OCI-LY7 (cell line): ENCODE measurements at regions not wholly inside any gene's neighbourhood (a gene's known extent, or its start where the extent isn't known, plus 50 kb on each side); places are given as distances from the start of the nearest gene placed in this dataset.

ENCODE experiments used
- BruUV-seq: library from RNA; stranded (reverse); fragments of 400-500 nt; replicated peaks from 2 replicates; lab custom pipeline; 2021; lab: Mats Ljungman, UMichigan
- CTCF ChIA-PET: fragments of 300-600 bp; sonication (Branson Sonifier 250); formaldehyde crosslinking; loops from one replicate; lab custom pipeline; 2022; ENCODE audit warnings: antibody characterized with exemption; ENCODE audit not compliant: unreplicated experiment; lab: Charles Lee
- POLR2A ChIA-PET: fragments of 300-600 bp; sonication (Branson Sonifier 250); formaldehyde crosslinking; loops from one replicate; lab custom pipeline; 2022; ENCODE audit warnings: antibody characterized with exemption; lab: Charles Lee
- DNase-seq: peaks from one replicate; pipeline ENCODE4 v3.0.0-alpha.2; 2015; ENCODE audit warnings: low spot score
- H2AFZ ChIP-seq: fragments of 200-600 bp; sonication (generic), shearing (Covaris generic); 2 replicates; pipeline ENCODE4 v1.6.1; 2014; ENCODE audit warnings: mild to moderate bottlenecking, antibody characterized with exemption, low read length, moderate library complexity
- H3K27ac ChIP-seq: fragments of 200-600 bp; sonication (generic); 2 replicates; pipeline ENCODE4 v1.5.1; 2014; ENCODE audit warnings: mixed run types, low read depth, mild to moderate bottlenecking, moderate library complexity, low read length, inconsistent platforms; ENCODE audit not compliant: poor library complexity, severe bottlenecking
- H3K36me3 ChIP-seq: fragments of 200-600 bp; sonication (generic); 2 replicates; pipeline ENCODE4 v1.6.1; 2014; ENCODE audit warnings: mild to moderate bottlenecking, antibody characterized with exemption, low read length, moderate library complexity, mixed read lengths; ENCODE audit not compliant: insufficient read depth
- H3K4me1 ChIP-seq: fragments of 200-600 bp; sonication (generic); 2 replicates; pipeline ENCODE4 v1.5.1; 2014; ENCODE audit warnings: mild to moderate bottlenecking, low read length; ENCODE audit not compliant: insufficient read depth, poor library complexity, severe bottlenecking
- H3K4me2 ChIP-seq: fragments of 200-600 bp; sonication (generic); 2 replicates; pipeline ENCODE4 v1.6.1; 2014; ENCODE audit warnings: mild to moderate bottlenecking, low read length
- H3K4me3 ChIP-seq: fragments of 200-600 bp; sonication (generic); 2 replicates; pipeline ENCODE4 v1.5.1; 2014; ENCODE audit warnings: mild to moderate bottlenecking, low read depth, low read length; ENCODE audit not compliant: poor library complexity, severe bottlenecking
- H3K79me2 ChIP-seq: fragments of 200-600 bp; sonication (generic); 2 replicates; pipeline ENCODE4 v1.6.1; 2016; ENCODE audit warnings: low read depth, mild to moderate bottlenecking, low read length, moderate library complexity, mixed read lengths; ENCODE audit not compliant: insufficient read depth
- H3K9me2 ChIP-seq: fragments of 200-600 bp; sonication (generic); 2 replicates; pipeline ENCODE4 v1.6.1; 2016; ENCODE audit warnings: mild to moderate bottlenecking, low read length, mixed read lengths; ENCODE audit not compliant: insufficient read depth
- H3K9me3 ChIP-seq: fragments of 200-600 bp; sonication (generic); 2 replicates; pipeline ENCODE4 v1.6.1; 2014; ENCODE audit warnings: mild to moderate bottlenecking, mixed run types, low read length, mixed read lengths
- H4K20me1 ChIP-seq: fragments of 200-600 bp; sonication (generic); 2 replicates; pipeline ENCODE4 v1.6.1; 2014; ENCODE audit warnings: mild to moderate bottlenecking, antibody characterized with exemption, low read length, moderate library complexity, mixed read lengths; ENCODE audit not compliant: insufficient read depth
- EZH2phosphoT487 ChIP-seq: fragments of 200-600 bp; sonication (generic); IDR thresholded peaks from 2 replicates; pipeline ENCODE4 v1.6.1; 2018; ENCODE audit warnings: low read depth, borderline replicate concordance, mild to moderate bottlenecking, mixed run types, antibody characterized with exemption, low read length, moderate library complexity, mixed read lengths
- intact Hi-C: fragments of 100-400 bp; cut with micrococcal nuclease; formaldehyde crosslinking; loops from one replicate; pipeline ENCODE4 v1.10.0; 2022; ENCODE audit not compliant: unreplicated experiment
- TF ChIP-seq, protein P1 (sequence below): fragments of 200-600 bp; sonication (generic); conservative IDR thresholded peaks from 2 replicates; pipeline ENCODE4 v1.5.1; 2014; ENCODE audit warnings: mild to moderate bottlenecking, antibody characterized with exemption, low read length, moderate library complexity, mixed read lengths

DNA sequence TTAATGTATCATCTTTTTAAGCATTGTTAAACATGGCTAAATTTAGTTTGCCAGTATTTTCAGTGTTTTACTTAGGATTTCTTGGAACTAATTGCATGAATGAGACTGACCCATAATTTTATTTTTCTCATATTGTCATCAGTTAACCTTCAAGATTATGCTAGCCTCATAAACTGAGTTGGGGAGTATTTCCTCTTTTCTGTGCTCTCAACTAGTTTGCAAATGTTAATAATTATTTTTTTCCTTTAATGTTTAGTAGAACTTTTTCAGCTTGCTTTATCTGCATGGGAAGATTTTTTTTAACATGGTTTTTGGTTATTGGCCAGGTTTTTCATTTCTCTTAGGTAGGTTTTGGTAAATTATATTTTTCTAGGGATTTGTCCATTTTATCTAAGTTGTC is 235.4 kb upstream of the SESN3 start:
- TF ChIP-seq, protein P1, sequence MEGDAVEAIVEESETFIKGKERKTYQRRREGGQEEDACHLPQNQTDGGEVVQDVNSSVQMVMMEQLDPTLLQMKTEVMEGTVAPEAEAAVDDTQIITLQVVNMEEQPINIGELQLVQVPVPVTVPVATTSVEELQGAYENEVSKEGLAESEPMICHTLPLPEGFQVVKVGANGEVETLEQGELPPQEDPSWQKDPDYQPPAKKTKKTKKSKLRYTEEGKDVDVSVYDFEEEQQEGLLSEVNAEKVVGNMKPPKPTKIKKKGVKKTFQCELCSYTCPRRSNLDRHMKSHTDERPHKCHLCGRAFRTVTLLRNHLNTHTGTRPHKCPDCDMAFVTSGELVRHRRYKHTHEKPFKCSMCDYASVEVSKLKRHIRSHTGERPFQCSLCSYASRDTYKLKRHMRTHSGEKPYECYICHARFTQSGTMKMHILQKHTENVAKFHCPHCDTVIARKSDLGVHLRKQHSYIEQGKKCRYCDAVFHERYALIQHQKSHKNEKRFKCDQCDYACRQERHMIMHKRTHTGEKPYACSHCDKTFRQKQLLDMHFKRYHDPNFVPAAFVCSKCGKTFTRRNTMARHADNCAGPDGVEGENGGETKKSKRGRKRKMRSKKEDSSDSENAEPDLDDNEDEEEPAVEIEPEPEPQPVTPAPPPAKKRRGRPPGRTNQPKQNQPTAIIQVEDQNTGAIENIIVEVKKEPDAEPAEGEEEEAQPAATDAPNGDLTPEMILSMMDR: no peak
- no peak for TF ChIP-seq EZH2phosphoT487
- BruUV-seq: no TSS peak
- H3K4me3 ChIP-seq: no peak overlapping the region
- H3K9me2 ChIP-seq: no peaks in the 10 kb centered on the region
- CTCF ChIA-PET: no interaction called here
- no peak for DNase-seq
- no peaks in the 10 kb centered on the region for H4K20me1 ChIP-seq
- H3K79me2 ChIP-seq: no peaks in the 10 kb centered on the region
- no peak overlapping the region for H3K4me2 ChIP-seq
- H3K36me3 ChIP-seq: no peaks in the 10 kb centered on the region
- no peak overlapping the region for H3K27ac ChIP-seq
- H3K9me3 ChIP-seq: no peaks in the 10 kb centered on the region
- intact Hi-C loops: no loop called here
- no peak overlapping the region for H2AFZ ChIP-seq
- POLR2A ChIA-PET: no interaction called here
- H3K4me1 ChIP-seq: no peaks in the 10 kb centered on the region

- Histone ChIP-seq H3K4me2 (no peak overlapping the region), H3K9me2 (no peaks in the 10 kb centered on the region), H3K27ac (no peak overlapping the region), H3K4me3 (no peak overlapping the region), H3K79me2 (no peaks in the 10 kb centered on the region), H3K9me3 (no peaks in the 10 kb centered on the region), H2AFZ (no peak overlapping the region), H3K4me1 (no peaks in the 10 kb centered on the region), H3K36me3 (no peaks in the 10 kb centered on the region), H4K20me1 (no peaks in the 10 kb centered on the region)
- DNase-seq: no peak
- POLR2A ChIA-PET: no interaction called here
- intact Hi-C loops: no loop called here
- no TSS peak for BruUV-seq
- CTCF ChIA-PET: no interaction called here
- no peak for TF ChIP-seq EZH2phosphoT487
- TF ChIP-seq, protein P1: no peak
Observed at GRCh38 chr11:95465887-95466286, 234.9 kb upstream of the SESN3 start.

DNA sequence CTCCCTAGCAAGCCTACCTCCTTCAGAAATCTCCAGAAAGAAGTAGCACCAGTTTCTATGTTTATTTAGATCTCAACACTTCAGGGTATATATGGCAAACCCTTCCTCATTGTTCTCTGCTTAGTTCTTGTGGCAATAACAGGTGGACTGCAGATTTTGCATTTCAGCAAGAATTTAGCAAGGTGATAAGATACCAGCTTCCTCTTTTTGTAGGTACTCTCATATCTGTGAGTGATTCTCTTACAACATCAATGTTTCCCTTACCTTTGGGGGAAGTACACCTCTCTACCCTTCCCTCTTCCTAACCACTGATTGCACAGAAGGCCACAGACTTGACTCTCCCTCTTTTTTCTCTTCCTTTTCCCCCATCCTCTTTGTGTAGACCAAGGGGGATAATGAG is 230.9 kb upstream of the SESN3 start:
- H4K20me1 ChIP-seq: no peaks in the 10 kb centered on the region
- peak; percentile 2 for DNase-seq
- intact Hi-C loops: no loop called here
- no TSS peak for BruUV-seq
- H2AFZ ChIP-seq: no peak overlapping the region
- H3K9me3 ChIP-seq: no peaks in the 10 kb centered on the region
- CTCF ChIA-PET: no interaction called here
- no peaks in the 10 kb centered on the region for H3K36me3 ChIP-seq
- H3K27ac ChIP-seq: no peak overlapping the region
- POLR2A ChIA-PET: interaction anchor here (1.4 kb wide), 1 partner anchor 36 kb away, joined by 4 read pairs; no protein-coding TSS in a partner anchor
- no peaks in the 10 kb centered on the region for H3K4me1 ChIP-seq
- no peak overlapping the region for H3K4me2 ChIP-seq
- H3K4me3 ChIP-seq: no peak overlapping the region
- no peaks in the 10 kb centered on the region for H3K9me2 ChIP-seq
- H3K79me2 ChIP-seq: no peaks in the 10 kb centered on the region
- no peak for TF ChIP-seq EZH2phosphoT487
- TF ChIP-seq, protein P1: no peak
